ENCODE measurements at regions not wholly inside any gene's neighbourhood (a gene's known extent, or its start where the extent isn't known, plus 50 kb on each side); places are given as distances from the start of the nearest gene placed in this dataset.

- DNase-seq = no peak
Measured at GRCh38 chr11:134638796-134639430, 226.9 kb upstream of the B3GAT1 start.

GRCh38 chr11:134637091-134638015, 225.3 kb upstream of the B3GAT1 start:
- DNase-seq = no peak

GRCh38 chr11:134636071-134636470, 224.0 kb upstream of the B3GAT1 start:
- DNase-seq = no peak

GRCh38 chr11:134634897-134635831, 223.1 kb upstream of the B3GAT1 start:
- DNase-seq = peak; percentile 9

GRCh38 chr11:134633276-134633675, 221.2 kb upstream of the B3GAT1 start:
- DNase-seq = no peak

GRCh38 chr11:134632347-134633119, 220.5 kb upstream of the B3GAT1 start:
- no peak for DNase-seq

GRCh38 chr11:134630861-134631260, 218.8 kb upstream of the B3GAT1 start:
- DNase-seq = no peak

- DNase-seq = no peak
Measured at GRCh38 chr11:134628426-134628825, 216.4 kb upstream of the B3GAT1 start.

GRCh38 chr11:134626032-134626431, 214.0 kb upstream of the B3GAT1 start:
- DNase-seq = no peak

GRCh38 chr11:134625631-134626030, 213.6 kb upstream of the B3GAT1 start:
- no peak for DNase-seq

- no peak for DNase-seq
Measured at GRCh38 chr11:134625151-134625550, 213.1 kb upstream of the B3GAT1 start.

- DNase-seq = no peak
Measured at GRCh38 chr11:134624166-134624920, 212.3 kb upstream of the B3GAT1 start.

GRCh38 chr11:134623711-134624110, 211.7 kb upstream of the B3GAT1 start:
- no peak for DNase-seq

GRCh38 chr11:134622458-134622857, 210.4 kb upstream of the B3GAT1 start:
- DNase-seq = no peak

- no peak for DNase-seq
Measured at GRCh38 chr11:134617360-134617759, 205.3 kb upstream of the B3GAT1 start.

- no peak for DNase-seq
Measured at GRCh38 chr11:134616038-134616437, 204.0 kb upstream of the B3GAT1 start.

GRCh38 chr11:134615041-134615615, 203.1 kb upstream of the B3GAT1 start:
- DNase-seq = no peak

GRCh38 chr11:134614141-134614540, 202.1 kb upstream of the B3GAT1 start:
- no peak for DNase-seq

GRCh38 chr11:134613646-134614045, 201.6 kb upstream of the B3GAT1 start:
- no peak for DNase-seq

GRCh38 chr11:134612140-134613030, 200.3 kb upstream of the B3GAT1 start:
- DNase-seq = no peak

Measured in OCI-M1 (cell line).